ENCODE measurements at regions not wholly inside any gene's neighbourhood (a gene's known extent, or its start where the extent isn't known, plus 50 kb on each side); places are given as distances from the start of the nearest gene placed in this dataset.

GRCh38 chr6:104606361-104606760, 253.4 kb downstream of the HACE1 start:
- TF ChIP-seq CTCF (IDR thresholded peaks at IDR 0.05) (no peak), ZFX (IDR thresholded peaks at IDR 0.05; ENCODE audit: borderline replicate concordance) (no peak)

All from 22Rv1 (cell line).